ENCODE measurements at regions not wholly inside any gene's neighbourhood (a gene's known extent, or its start where the extent isn't known, plus 50 kb on each side); places are given as distances from the start of the nearest gene placed in this dataset.
"Not testable (repeated sequence)": the region's sequence is repeated elsewhere in the genome, so short reads cannot be mapped to it uniquely, and the experiment has no call there.

GRCh38 chr18:70822117-70822516 is 533.3 kb downstream of the SOCS6 start:
- no peak for TF ChIP-seq CTCF (IDR thresholded peaks at IDR 0.05; ENCODE audit: unreplicated experiment)
- no peaks in the 10 kb centered on the region for H3K9me3 Mint-ChIP-seq (ENCODE audit: unreplicated experiment)
- H3K4me1 Mint-ChIP-seq (ENCODE audit: insufficient read depth, unreplicated experiment): peaks cover 6% of the 10 kb centered on the region
- DNase-seq (ENCODE audit: unreplicated experiment): no peak
- H3K27ac Mint-ChIP-seq (ENCODE audit: low read depth, unreplicated experiment): no peak overlapping the region
- H3K27me3 Mint-ChIP-seq (ENCODE audit: insufficient read depth, unreplicated experiment): peaks cover 45% of the 10 kb centered on the region
- intact Hi-C loops (cut with micrococcal nuclease): no loop called here
- H3K36me3 Mint-ChIP-seq (ENCODE audit: insufficient read depth, unreplicated experiment): no peaks in the 10 kb centered on the region
- BruUV-seq (replicated peaks): no TSS peak
- ChIA-PET CTCF (interaction anchor here (0.7 kb wide), 1 partner anchor 348 kb away, joined by 3 read pairs; no protein-coding TSS in a partner anchor), POLR2A (no interaction called here)
- H3K4me3 Mint-ChIP-seq (ENCODE audit: unreplicated experiment): no peak overlapping the region

GRCh38 chr18:70808481-70809056 is 519.7 kb downstream of the SOCS6 start:
- no TSS peak for BruUV-seq (replicated peaks)
- Mint-ChIP-seq H3K4me1 (ENCODE audit: insufficient read depth, unreplicated experiment) (no peaks in the 10 kb centered on the region), H3K9me3 (ENCODE audit: unreplicated experiment) (no peaks in the 10 kb centered on the region), H3K27ac (ENCODE audit: low read depth, unreplicated experiment) (no peak overlapping the region), H3K36me3 (ENCODE audit: insufficient read depth, unreplicated experiment) (no peaks in the 10 kb centered on the region), H3K4me3 (ENCODE audit: unreplicated experiment) (no peak overlapping the region), H3K27me3 (ENCODE audit: insufficient read depth, unreplicated experiment) (peaks cover 36% of the 10 kb centered on the region)
- CTCF ChIA-PET: interaction anchor here (0.9 kb wide), 1 partner anchor 27 kb away, joined by 3 read pairs; no protein-coding TSS in a partner anchor
- POLR2A ChIA-PET: interaction anchor here (0.7 to 0.9 kb wide), 2 partner anchors 43 to 877 kb away, joined by 3 to 4 read pairs; no protein-coding TSS in a partner anchor
- intact Hi-C loops (cut with micrococcal nuclease): no loop called here
- DNase-seq (ENCODE audit: unreplicated experiment): no peak
- TF ChIP-seq CTCF (IDR thresholded peaks at IDR 0.05; ENCODE audit: unreplicated experiment): no peak

- peak; percentile 68 for TF ChIP-seq CTCF (IDR thresholded peaks at IDR 0.05; ENCODE audit: unreplicated experiment)
- H3K4me1 Mint-ChIP-seq (ENCODE audit: insufficient read depth, unreplicated experiment): no peaks in the 10 kb centered on the region
- no peak overlapping the region for H3K27ac Mint-ChIP-seq (ENCODE audit: low read depth, unreplicated experiment)
- peaks cover 66% of the 10 kb centered on the region for H3K27me3 Mint-ChIP-seq (ENCODE audit: insufficient read depth, unreplicated experiment)
- no peak overlapping the region for H3K4me3 Mint-ChIP-seq (ENCODE audit: unreplicated experiment)
- POLR2A ChIA-PET: interaction anchor here (0.8 kb wide), 2 partner anchors 10 to 1837 kb away, joined by 3 read pairs; no protein-coding TSS in a partner anchor
- intact Hi-C loops (cut with micrococcal nuclease): loop anchor here (1.0 to 10.0 kb wide), 4 partner anchors 291 to 1891 kb away; partner anchors contain the start of gene CBLN2
- CTCF ChIA-PET: interaction anchor here (0.6 to 2.6 kb wide), 37 partner anchors 8 to 1891 kb away, joined by 3 to 14 read pairs (median 4); partner anchors contain the start of gene CBLN2
- no peaks in the 10 kb centered on the region for H3K36me3 Mint-ChIP-seq (ENCODE audit: insufficient read depth, unreplicated experiment)
- DNase-seq (ENCODE audit: unreplicated experiment): peak; percentile 76
- BruUV-seq (replicated peaks): no TSS peak
- no peaks in the 10 kb centered on the region for H3K9me3 Mint-ChIP-seq (ENCODE audit: unreplicated experiment)
These were observed 493.1 kb downstream of the SOCS6 start for GRCh38 chr18:70781860-70782453.

- BruUV-seq (replicated peaks); H3K4me1 Mint-ChIP-seq (ENCODE audit: insufficient read depth, unreplicated experiment); intact Hi-C loops (cut with micrococcal nuclease); H3K36me3 Mint-ChIP-seq (ENCODE audit: insufficient read depth, unreplicated experiment); H3K27ac Mint-ChIP-seq (ENCODE audit: low read depth, unreplicated experiment); H3K9me3 Mint-ChIP-seq (ENCODE audit: unreplicated experiment); DNase-seq (ENCODE audit: unreplicated experiment); H3K4me3 Mint-ChIP-seq (ENCODE audit: unreplicated experiment): not testable (repeated sequence)
- POLR2A ChIA-PET: interaction anchor here (0.9 kb wide), 1 partner anchor 42 kb away, joined by 4 read pairs; no protein-coding TSS in a partner anchor
- H3K27me3 Mint-ChIP-seq (ENCODE audit: insufficient read depth, unreplicated experiment): peaks cover 33% of the 10 kb centered on the region
- CTCF ChIA-PET: interaction anchor here (2.3 kb wide), 1 partner anchor 16 kb away, joined by 14 read pairs; no protein-coding TSS in a partner anchor
These were observed 477.4 kb downstream of the SOCS6 start for GRCh38 chr18:70766254-70766653.

Data from MCF 10A (cell line).